Inferior parietal cortex (tissue), 1 donor: ENCODE measurements at regions not wholly inside any gene's neighbourhood (a gene's known extent, or its start where the extent isn't known, plus 50 kb on each side); places are given as distances from the start of the nearest gene placed in this dataset.
"Not testable (repeated sequence)": the region's sequence is repeated elsewhere in the genome, so short reads cannot be mapped to it uniquely, and the experiment has no call there.

ENCODE experiments used
- DNase-seq: peaks from one replicate; pipeline ENCODE4 v3.0.0-alpha.2; 2016; ENCODE audit errors: extremely low spot score

GRCh38 chr7:63045575-63045974 is 953.1 kb upstream of the ZNF722 start:
- DNase-seq: no peak

GRCh38 chr7:63046612-63047011 is 952.0 kb upstream of the ZNF722 start:
- no peak for DNase-seq

- DNase-seq: no peak
Observed at GRCh38 chr7:63047061-63047460, 951.6 kb upstream of the ZNF722 start.

- DNase-seq: no peak
Observed at GRCh38 chr7:63047546-63047945, 951.1 kb upstream of the ZNF722 start.

GRCh38 chr7:63054191-63054661 is 944.4 kb upstream of the ZNF722 start:
- no peak for DNase-seq

- no peak for DNase-seq
Observed at GRCh38 chr7:63057265-63057664, 941.4 kb upstream of the ZNF722 start.

- not testable (repeated sequence) for DNase-seq
Observed at GRCh38 chr7:63060701-63061100, 937.9 kb upstream of the ZNF722 start.

GRCh38 chr7:63065684-63066083 is 933.0 kb upstream of the ZNF722 start:
- no peak for DNase-seq

GRCh38 chr7:63066235-63066634 is 932.4 kb upstream of the ZNF722 start:
- DNase-seq: not testable (repeated sequence)

- DNase-seq: peak; percentile 1
Observed at GRCh38 chr7:63067897-63068585, 930.6 kb upstream of the ZNF722 start.

GRCh38 chr7:63070696-63071095 is 928.0 kb upstream of the ZNF722 start:
- DNase-seq: no peak

- DNase-seq: no peak
Observed at GRCh38 chr7:63071396-63071795, 927.3 kb upstream of the ZNF722 start.

- DNase-seq: no peak
Observed at GRCh38 chr7:63071920-63072319, 926.7 kb upstream of the ZNF722 start.

- DNase-seq: no peak
Observed at GRCh38 chr7:63072806-63073205, 925.8 kb upstream of the ZNF722 start.

GRCh38 chr7:63073286-63073685 is 925.4 kb upstream of the ZNF722 start:
- no peak for DNase-seq

GRCh38 chr7:63073736-63074135 is 924.9 kb upstream of the ZNF722 start:
- no peak for DNase-seq

- DNase-seq: no peak
Observed at GRCh38 chr7:63077841-63078240, 920.8 kb upstream of the ZNF722 start.

GRCh38 chr7:63080406-63080805 is 918.2 kb upstream of the ZNF722 start:
- DNase-seq: no peak

- DNase-seq: no peak
Observed at GRCh38 chr7:63080831-63081230, 917.8 kb upstream of the ZNF722 start.

- DNase-seq: no peak
Observed at GRCh38 chr7:63087575-63088190, 911.0 kb upstream of the ZNF722 start.

- DNase-seq: no peak
Observed at GRCh38 chr7:63092951-63093350, 905.7 kb upstream of the ZNF722 start.

- DNase-seq: no peak
Observed at GRCh38 chr7:63093481-63093880, 905.2 kb upstream of the ZNF722 start.

- no peak for DNase-seq
Observed at GRCh38 chr7:63096141-63096540, 902.5 kb upstream of the ZNF722 start.

- DNase-seq: no peak
Observed at GRCh38 chr7:63104666-63105065, 894.0 kb upstream of the ZNF722 start.
